Caco-2 (cell line): ENCODE measurements at regions not wholly inside any gene's neighbourhood (a gene's known extent, or its start where the extent isn't known, plus 50 kb on each side); places are given as distances from the start of the nearest gene placed in this dataset.

ENCODE experiments used
- BruUV-seq: library from RNA; stranded (reverse); fragments of 400-500 nt; replicated peaks from 2 replicates; lab custom pipeline; 2021; lab: Mats Ljungman, UMichigan
- CTCF ChIA-PET: fragments of 300-600 bp; sonication (Branson Sonifier 250); formaldehyde crosslinking; loops from one replicate; lab custom pipeline; 2022; ENCODE audit warnings: antibody characterized with exemption; lab: Charles Lee
- POLR2A ChIA-PET: fragments of 300-600 bp; sonication (Branson Sonifier 250); formaldehyde crosslinking; loops from one replicate; lab custom pipeline; 2022; ENCODE audit warnings: antibody characterized with exemption; lab: Charles Lee
- DNase-seq, 2 experiments: peaks; one replicate each; pipeline versions ENCODE4 v3.0.0 to v3.0.0-alpha.2; 2020 to 2022
- H3K27me3 ChIP-seq: replicated peaks from 2 replicates; pipeline ENCODE4 v1.6.0; 2011; ENCODE audit warnings: low read length; ENCODE audit not compliant: control insufficient read depth, insufficient read depth
- H3K36me3 ChIP-seq: 2 replicates; pipeline ENCODE4 v1.5.1; 2011; ENCODE audit warnings: low read length; ENCODE audit not compliant: control insufficient read depth, insufficient read depth
- H3K4me1 ChIP-seq: fragments of 250-450 bp; sonication (Bioruptor Pico); 2 replicates; pipeline ENCODE4 v1.5.1; 2020; ENCODE audit warnings: mild to moderate bottlenecking
- H3K4me3 ChIP-seq: 2 replicates; pipeline ENCODE4 v1.5.1; 2011; ENCODE audit warnings: low read depth, mild to moderate bottlenecking, control low read depth, low read length
- H3K9me3 ChIP-seq: fragments of 250-450 bp; sonication (Bioruptor Pico); 2 replicates; pipeline ENCODE4 v1.5.1; 2020; ENCODE audit warnings: mild to moderate bottlenecking, moderate library complexity
- H3K27ac Mint-ChIP-seq: one replicate; pipeline ENCODE4 v1.8.0; 2022; ENCODE audit warnings: mixed read lengths; ENCODE audit not compliant: unreplicated experiment
- H3K27me3 Mint-ChIP-seq: one replicate; pipeline ENCODE4 v1.8.0; 2022; ENCODE audit warnings: mixed read lengths; ENCODE audit not compliant: insufficient read depth, unreplicated experiment
- H3K36me3 Mint-ChIP-seq: one replicate; pipeline ENCODE4 v1.8.0; 2022; ENCODE audit warnings: mild to moderate bottlenecking, mixed read lengths; ENCODE audit not compliant: insufficient read depth, unreplicated experiment
- H3K4me1 Mint-ChIP-seq: one replicate; pipeline ENCODE4 v1.8.0; 2022; ENCODE audit warnings: low read depth, mixed read lengths; ENCODE audit not compliant: unreplicated experiment
- H3K4me3 Mint-ChIP-seq: one replicate; pipeline ENCODE4 v1.8.0; 2022; ENCODE audit warnings: mild to moderate bottlenecking, moderate library complexity, mixed read lengths; ENCODE audit not compliant: unreplicated experiment
- H3K9me3 Mint-ChIP-seq: one replicate; pipeline ENCODE4 v1.8.0; 2022; ENCODE audit warnings: mixed read lengths; ENCODE audit not compliant: unreplicated experiment
- CTCF ChIP-seq, 2 experiments: fragments of 200-600 bp in 1 of 2; IDR thresholded peaks; 1 replicate in 1 of 2; 2 replicates in 1 of 2; pipeline versions ENCODE4 v1.5.1 to v1.8.0; 2011 to 2022; ENCODE audit warnings: antibody characterized with exemption in 1 of 2, control low read depth in 1 of 2, inconsistent platforms in 1 of 2, low read depth in 1 of 2, low read length in 1 of 2, mild to moderate bottlenecking in 1 of 2, moderate library complexity in 1 of 2; ENCODE audit not compliant: insufficient read depth in 1 of 2, severe bottlenecking in 1 of 2, unreplicated experiment in 1 of 2
- intact Hi-C: fragments of 100-400 bp; cut with micrococcal nuclease; formaldehyde crosslinking; loops from one replicate; pipeline ENCODE4 v1.10.0; 2022; ENCODE audit not compliant: unreplicated experiment

GRCh38 chr16:85379041-85380001 is 233.8 kb upstream of the GSE1 start:
- CTCF ChIA-PET = no interaction called here
- Histone ChIP-seq H3K27me3 (no peaks in the 10 kb centered on the region), H3K36me3 (no peaks in the 10 kb centered on the region), H3K4me1 (0 out of 2 replicates have a peak, but pooled peaks cover 5% of the 10 kb centered on the region), H3K4me3 (no peak overlapping the region), H3K9me3 (no peaks in the 10 kb centered on the region)
- no peak for TF ChIP-seq CTCF (IDR thresholded peaks at IDR 0.05; ENCODE audit: insufficient read depth in 1 of 2, low read depth in 1 of 2, low read length in 1 of 2, severe bottlenecking in 1 of 2, unreplicated experiment in 1 of 2)
- H3K27me3 Mint-ChIP-seq = no peaks in the 10 kb centered on the region
- no peak overlapping the region for H3K4me3 Mint-ChIP-seq
- POLR2A ChIA-PET = no interaction called here
- DNase-seq = no peak
- BruUV-seq = no TSS peak
- peaks cover 15% of the 10 kb centered on the region for H3K4me1 Mint-ChIP-seq
- H3K9me3 Mint-ChIP-seq = peaks cover 12% of the 10 kb centered on the region
- no peaks in the 10 kb centered on the region for H3K36me3 Mint-ChIP-seq
- no peak overlapping the region for H3K27ac Mint-ChIP-seq
- intact Hi-C loops = no loop called here

DNA sequence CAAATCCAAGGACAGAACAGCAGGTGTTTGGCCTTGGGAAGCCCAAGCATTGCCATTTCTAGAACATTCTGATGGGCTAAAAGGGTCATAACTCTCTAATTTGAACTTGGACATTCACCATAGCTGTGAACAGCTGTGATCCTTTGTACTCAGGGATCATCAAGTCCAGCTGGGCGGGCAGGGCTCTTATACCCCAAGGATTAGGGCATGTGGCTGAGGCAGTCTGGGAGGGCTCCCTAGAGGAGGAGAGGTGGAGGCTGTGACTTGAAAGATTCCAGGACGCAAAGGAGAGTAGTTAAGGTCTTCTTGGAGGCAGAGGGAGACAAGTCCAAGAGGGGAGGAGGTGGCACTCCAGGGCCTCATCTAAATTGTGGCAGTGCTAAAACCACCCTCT is 233.1 kb upstream of the GSE1 start:
- Mint-ChIP-seq H3K4me1 (peaks cover 15% of the 10 kb centered on the region), H3K36me3 (no peaks in the 10 kb centered on the region), H3K4me3 (no peak overlapping the region), H3K9me3 (peaks cover 12% of the 10 kb centered on the region), H3K27me3 (no peaks in the 10 kb centered on the region), H3K27ac (no peak overlapping the region)
- POLR2A ChIA-PET = no interaction called here
- Histone ChIP-seq H3K4me1 (peaks cover 8% of the 10 kb centered on the region), H3K27me3 (no peaks in the 10 kb centered on the region), H3K36me3 (no peaks in the 10 kb centered on the region), H3K4me3 (no peak overlapping the region), H3K9me3 (no peaks in the 10 kb centered on the region)
- CTCF ChIA-PET = no interaction called here
- DNase-seq = no peak
- no peak for TF ChIP-seq CTCF (IDR thresholded peaks at IDR 0.05; ENCODE audit: insufficient read depth in 1 of 2, low read depth in 1 of 2, low read length in 1 of 2, severe bottlenecking in 1 of 2, unreplicated experiment in 1 of 2)
- intact Hi-C loops = no loop called here
- no TSS peak for BruUV-seq

DNA sequence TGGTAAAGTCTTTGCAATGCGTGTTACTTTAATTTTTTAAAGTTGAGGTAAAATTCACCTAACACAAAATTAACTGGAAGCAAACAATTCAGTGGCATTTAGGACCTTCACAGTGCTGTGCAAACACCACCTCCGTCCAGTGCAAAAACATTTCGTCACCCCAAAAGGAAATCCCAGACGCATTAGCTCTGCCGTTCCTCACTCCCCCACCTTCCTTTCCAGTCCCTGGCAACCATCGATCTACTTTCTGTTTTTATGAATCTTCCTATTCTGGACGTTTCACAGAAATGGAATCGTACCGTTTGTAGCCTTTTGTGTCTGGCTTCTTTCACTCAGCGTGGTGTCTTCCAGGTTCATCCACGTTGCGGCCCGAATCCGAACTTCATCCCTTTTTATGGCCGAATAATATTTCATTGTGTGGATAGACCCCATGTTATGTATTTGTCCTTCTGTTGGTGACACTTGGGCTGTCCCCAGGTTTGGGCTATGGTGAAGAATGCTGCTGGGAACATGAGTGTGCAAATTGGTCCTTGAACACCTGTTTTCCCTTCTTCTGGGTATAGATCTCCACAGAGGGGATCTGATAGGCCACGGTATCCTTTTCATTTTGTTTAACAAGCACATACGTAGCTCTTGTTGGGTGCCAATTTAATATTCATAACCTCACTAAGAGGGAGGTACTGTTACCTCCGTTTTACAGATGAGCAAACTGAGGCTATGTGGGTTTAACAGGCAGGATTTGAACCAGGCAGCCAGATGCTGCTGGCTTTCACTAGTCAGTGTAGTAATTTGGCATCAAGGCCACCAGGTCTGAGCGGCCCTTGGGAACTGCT is 232.0 kb upstream of the GSE1 start:
- POLR2A ChIA-PET = no interaction called here
- Histone ChIP-seq H3K9me3 (no peaks in the 10 kb centered on the region), H3K4me1 (peaks cover 19% of the 10 kb centered on the region), H3K27me3 (no peaks in the 10 kb centered on the region), H3K36me3 (no peaks in the 10 kb centered on the region), H3K4me3 (no peak overlapping the region)
- no peaks in the 10 kb centered on the region for H3K36me3 Mint-ChIP-seq
- H3K9me3 Mint-ChIP-seq = peaks cover 12% of the 10 kb centered on the region
- no peak for DNase-seq
- H3K27ac Mint-ChIP-seq = no peak overlapping the region
- no peak overlapping the region for H3K4me3 Mint-ChIP-seq
- H3K4me1 Mint-ChIP-seq = peaks cover 15% of the 10 kb centered on the region
- CTCF ChIA-PET = interaction anchor here (0.6 kb wide), 1 partner anchor 34 kb away, joined by 3 read pairs; no protein-coding TSS in a partner anchor
- no peak for TF ChIP-seq CTCF (IDR thresholded peaks at IDR 0.05; ENCODE audit: insufficient read depth in 1 of 2, low read depth in 1 of 2, low read length in 1 of 2, severe bottlenecking in 1 of 2, unreplicated experiment in 1 of 2)
- intact Hi-C loops = no loop called here
- BruUV-seq = no TSS peak
- H3K27me3 Mint-ChIP-seq = no peaks in the 10 kb centered on the region
